HepG2 (cell line): ENCODE measurements at regions not wholly inside any gene's neighbourhood (a gene's known extent, or its start where the extent isn't known, plus 50 kb on each side); places are given as distances from the start of the nearest gene placed in this dataset.

ENCODE experiments used
- CTCF ChIP-seq: sonication (generic); formaldehyde crosslinking; IDR thresholded peaks from 2 replicates; pipeline ENCODE4 v1.5.0; 2020; ENCODE audit warnings: mild to moderate bottlenecking, missing genetic modification reagents, moderate library complexity
- POLR2AphosphoS5 ChIP-seq: IDR thresholded peaks from 2 replicates; pipeline ENCODE4 v1.6.1; 2012; ENCODE audit warnings: low read depth, low read length
- ZNF367 ChIP-seq: sonication (generic); formaldehyde crosslinking; IDR thresholded peaks from 2 replicates; pipeline ENCODE4 v1.4.0; 2020; ENCODE audit warnings: missing genetic modification reagents, borderline replicate concordance

GRCh38 chr7:42618651-42619360 lies 293.1 kb downstream of the C7orf25 start:
- TF ChIP-seq POLR2AphosphoS5 (no peak), ZNF367 (CRISPR knock-in tag) (no peak), CTCF (CRISPR knock-in tag) (no peak)
